ENCODE measurements at regions not wholly inside any gene's neighbourhood (a gene's known extent, or its start where the extent isn't known, plus 50 kb on each side); places are given as distances from the start of the nearest gene placed in this dataset.

- no peak; the same call in 1 of the 2 replicates for TF ChIP-seq CTCF (IDR thresholded peaks at IDR 0.05)
Measured at GRCh38 chr4:26238778-26239679, 81.8 kb upstream of the RBPJ start.

GRCh38 chr4:26239801-26240200 lies 81.0 kb upstream of the RBPJ start:
- no peak for TF ChIP-seq CTCF (IDR thresholded peaks at IDR 0.05)

GRCh38 chr4:26241179-26241578 lies 79.6 kb upstream of the RBPJ start:
- no peak for TF ChIP-seq CTCF (IDR thresholded peaks at IDR 0.05)

GRCh38 chr4:26242451-26242850 lies 78.4 kb upstream of the RBPJ start:
- no peak for TF ChIP-seq CTCF (IDR thresholded peaks at IDR 0.05)

GRCh38 chr4:26248647-26249046 lies 72.2 kb upstream of the RBPJ start:
- TF ChIP-seq CTCF (IDR thresholded peaks at IDR 0.05) = no peak

GRCh38 chr4:26252349-26253025 lies 68.3 kb upstream of the RBPJ start:
- TF ChIP-seq CTCF (IDR thresholded peaks at IDR 0.05) = no peak

- no peak for TF ChIP-seq CTCF (IDR thresholded peaks at IDR 0.05)
Measured at GRCh38 chr4:26253968-26254367, 66.8 kb upstream of the RBPJ start.
